ENCODE measurements at regions not wholly inside any gene's neighbourhood (a gene's known extent, or its start where the extent isn't known, plus 50 kb on each side); places are given as distances from the start of the nearest gene placed in this dataset.
"Not testable (repeated sequence)": the region's sequence is repeated elsewhere in the genome, so short reads cannot be mapped to it uniquely, and the experiment has no call there.

GRCh38 chr18:34491719-34492118 is 218.4 kb upstream of the DTNA start:
- Mint-ChIP-seq H3K9me3 (peaks cover 2% of the 10 kb centered on the region), H3K4me3 (no peak overlapping the region), H3K27ac (no peak overlapping the region), H3K36me3 (no peaks in the 10 kb centered on the region), H3K4me1 (no peaks in the 10 kb centered on the region)
- DNase-seq (ENCODE audit: low spot score in 2 of 2) (no peak), ATAC-seq (no peak)

GRCh38 chr18:34492652-34493051 is 217.4 kb upstream of the DTNA start:
- peaks cover 2% of the 10 kb centered on the region for H3K9me3 Mint-ChIP-seq
- no peak overlapping the region for H3K4me3 Mint-ChIP-seq
- H3K36me3 Mint-ChIP-seq: no peaks in the 10 kb centered on the region
- DNase-seq (ENCODE audit: low spot score in 2 of 2): no peak
- no peaks in the 10 kb centered on the region for H3K4me1 Mint-ChIP-seq
- ATAC-seq: no peak
- H3K27ac Mint-ChIP-seq: no peak overlapping the region

GRCh38 chr18:34493099-34493544 is 217.0 kb upstream of the DTNA start:
- Mint-ChIP-seq H3K36me3 (no peaks in the 10 kb centered on the region), H3K9me3 (peaks cover 2% of the 10 kb centered on the region), H3K4me3 (no peak overlapping the region), H3K4me1 (no peaks in the 10 kb centered on the region), H3K27ac (no peak overlapping the region)
- no peak for DNase-seq (ENCODE audit: low spot score in 2 of 2)
- peak; percentile 37 for ATAC-seq

- H3K36me3 Mint-ChIP-seq: no peaks in the 10 kb centered on the region
- H3K4me3 Mint-ChIP-seq: no peak overlapping the region
- DNase-seq (ENCODE audit: low spot score in 2 of 2): no peak
- ATAC-seq: peak; percentile 47
- no peak overlapping the region for H3K27ac Mint-ChIP-seq
- no peaks in the 10 kb centered on the region for H3K4me1 Mint-ChIP-seq
- peaks cover 2% of the 10 kb centered on the region for H3K9me3 Mint-ChIP-seq
Observed at GRCh38 chr18:34493566-34494358, 216.3 kb upstream of the DTNA start.

GRCh38 chr18:34494359-34494696 is 215.8 kb upstream of the DTNA start:
- H3K36me3 Mint-ChIP-seq: no peaks in the 10 kb centered on the region
- H3K9me3 Mint-ChIP-seq: peaks cover 2% of the 10 kb centered on the region
- H3K4me1 Mint-ChIP-seq: no peaks in the 10 kb centered on the region
- DNase-seq (ENCODE audit: low spot score in 2 of 2): no peak
- H3K4me3 Mint-ChIP-seq: no peak overlapping the region
- no peak for ATAC-seq
- no peak overlapping the region for H3K27ac Mint-ChIP-seq

GRCh38 chr18:34495506-34495905 is 214.6 kb upstream of the DTNA start:
- ATAC-seq: no peak
- Mint-ChIP-seq H3K27ac (no peak overlapping the region), H3K9me3 (no peaks in the 10 kb centered on the region), H3K4me1 (no peaks in the 10 kb centered on the region), H3K36me3 (no peaks in the 10 kb centered on the region), H3K4me3 (no peak overlapping the region)
- no peak for DNase-seq (ENCODE audit: low spot score in 2 of 2)

GRCh38 chr18:34501553-34501952 is 208.5 kb upstream of the DTNA start:
- no peaks in the 10 kb centered on the region for H3K4me1 Mint-ChIP-seq
- H3K27ac Mint-ChIP-seq: no peak overlapping the region
- peaks cover 11% of the 10 kb centered on the region for H3K9me3 Mint-ChIP-seq
- H3K36me3 Mint-ChIP-seq: no peaks in the 10 kb centered on the region
- H3K4me3 Mint-ChIP-seq: no peak overlapping the region
- DNase-seq (ENCODE audit: low spot score in 2 of 2): no peak
- ATAC-seq: no peak

- H3K36me3 Mint-ChIP-seq: no peaks in the 10 kb centered on the region
- no peak overlapping the region for H3K4me3 Mint-ChIP-seq
- ATAC-seq (no peak), DNase-seq (ENCODE audit: low spot score in 2 of 2) (no peak)
- no peak overlapping the region for H3K27ac Mint-ChIP-seq
- peaks cover 14% of the 10 kb centered on the region for H3K9me3 Mint-ChIP-seq
- no peaks in the 10 kb centered on the region for H3K4me1 Mint-ChIP-seq
Observed at GRCh38 chr18:34506198-34506597, 203.9 kb upstream of the DTNA start.

- H3K27ac Mint-ChIP-seq: no peak overlapping the region
- H3K4me3 Mint-ChIP-seq: no peak overlapping the region
- H3K9me3 Mint-ChIP-seq: peaks cover 9% of the 10 kb centered on the region
- H3K4me1 Mint-ChIP-seq: no peaks in the 10 kb centered on the region
- no peaks in the 10 kb centered on the region for H3K36me3 Mint-ChIP-seq
- ATAC-seq (no peak), DNase-seq (ENCODE audit: low spot score in 2 of 2) (no peak)
Observed at GRCh38 chr18:34509163-34509562, 200.9 kb upstream of the DTNA start.

GRCh38 chr18:34509879-34510586 is 200.1 kb upstream of the DTNA start:
- Mint-ChIP-seq H3K27ac (no peak overlapping the region), H3K36me3 (no peaks in the 10 kb centered on the region), H3K9me3 (peaks cover 7% of the 10 kb centered on the region), H3K4me1 (no peaks in the 10 kb centered on the region), H3K4me3 (no peak overlapping the region)
- ATAC-seq (no peak), DNase-seq (ENCODE audit: low spot score in 2 of 2) (no peak)

- no peak for DNase-seq (ENCODE audit: low spot score in 2 of 2)
- ATAC-seq: no peak
- Mint-ChIP-seq H3K27ac (no peak overlapping the region), H3K4me1 (no peaks in the 10 kb centered on the region), H3K36me3 (no peaks in the 10 kb centered on the region), H3K4me3 (no peak overlapping the region), H3K9me3 (peaks cover 8% of the 10 kb centered on the region)
Observed at GRCh38 chr18:34510926-34511325, 199.2 kb upstream of the DTNA start.

- peaks cover 12% of the 10 kb centered on the region for H3K9me3 Mint-ChIP-seq
- no peak overlapping the region for H3K27ac Mint-ChIP-seq
- no peak overlapping the region for H3K4me3 Mint-ChIP-seq
- no peak for DNase-seq (ENCODE audit: low spot score in 2 of 2)
- H3K36me3 Mint-ChIP-seq: no peaks in the 10 kb centered on the region
- no peaks in the 10 kb centered on the region for H3K4me1 Mint-ChIP-seq
- ATAC-seq: no peak
Observed at GRCh38 chr18:34511435-34511834, 198.7 kb upstream of the DTNA start.

GRCh38 chr18:34511879-34512278 is 198.2 kb upstream of the DTNA start:
- no peak for ATAC-seq
- no peak overlapping the region for H3K27ac Mint-ChIP-seq
- H3K4me3 Mint-ChIP-seq: no peak overlapping the region
- DNase-seq (ENCODE audit: low spot score in 2 of 2): no peak
- H3K9me3 Mint-ChIP-seq: peaks cover 14% of the 10 kb centered on the region
- H3K36me3 Mint-ChIP-seq: no peaks in the 10 kb centered on the region
- H3K4me1 Mint-ChIP-seq: no peaks in the 10 kb centered on the region

- DNase-seq (ENCODE audit: low spot score in 2 of 2): no peak
- Mint-ChIP-seq H3K9me3 (peaks cover 22% of the 10 kb centered on the region), H3K4me1 (no peaks in the 10 kb centered on the region), H3K36me3 (no peaks in the 10 kb centered on the region), H3K27ac (no peak overlapping the region), H3K4me3 (no peak overlapping the region)
- ATAC-seq: no peak
Observed at GRCh38 chr18:34514238-34514637, 195.9 kb upstream of the DTNA start.

GRCh38 chr18:34514957-34515356 is 195.1 kb upstream of the DTNA start:
- Mint-ChIP-seq H3K27ac (no peak overlapping the region), H3K4me1 (no peaks in the 10 kb centered on the region), H3K4me3 (no peak overlapping the region), H3K36me3 (no peaks in the 10 kb centered on the region), H3K9me3 (peaks cover 19% of the 10 kb centered on the region)
- DNase-seq (ENCODE audit: low spot score in 2 of 2) (no peak), ATAC-seq (no peak)

- H3K4me1 Mint-ChIP-seq; ATAC-seq; DNase-seq (ENCODE audit: low spot score in 2 of 2); H3K36me3 Mint-ChIP-seq; H3K27ac Mint-ChIP-seq; H3K4me3 Mint-ChIP-seq: not testable (repeated sequence)
- H3K9me3 Mint-ChIP-seq: peaks cover 19% of the 10 kb centered on the region
Observed at GRCh38 chr18:34516355-34516754, 193.7 kb upstream of the DTNA start.

All from stimulated activated effector memory CD8-positive, alpha-beta T cell treated with anti-CD3 and anti-CD28 coated beads, Interleukin-12 subunit alpha, Interleukin-12 subunit beta, amount 100 ng/mL, for 72 hours (primary cell).